ENCODE measurements at regions not wholly inside any gene's neighbourhood (a gene's known extent, or its start where the extent isn't known, plus 50 kb on each side); places are given as distances from the start of the nearest gene placed in this dataset.

DNA sequence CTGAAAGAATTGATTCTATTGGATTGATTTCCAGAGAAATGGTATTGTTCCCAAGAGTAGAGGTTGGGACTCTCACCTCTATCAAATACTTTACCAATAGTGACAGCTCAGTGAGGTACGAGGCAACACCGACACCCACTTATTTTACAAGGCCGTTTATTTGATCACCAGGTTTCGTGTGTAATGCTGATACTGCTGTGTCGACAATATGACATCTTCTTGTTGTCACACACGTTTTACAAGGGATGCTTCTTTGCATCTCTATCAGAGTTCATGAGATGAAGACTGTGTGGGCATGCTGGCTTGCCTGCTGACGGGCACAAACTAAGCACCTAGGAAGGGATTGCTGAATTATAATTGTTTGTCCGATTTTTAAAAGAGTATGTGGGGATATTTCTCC lies 217.8 kb upstream of the EGLN3 start:
- TF ChIP-seq, protein P1, sequence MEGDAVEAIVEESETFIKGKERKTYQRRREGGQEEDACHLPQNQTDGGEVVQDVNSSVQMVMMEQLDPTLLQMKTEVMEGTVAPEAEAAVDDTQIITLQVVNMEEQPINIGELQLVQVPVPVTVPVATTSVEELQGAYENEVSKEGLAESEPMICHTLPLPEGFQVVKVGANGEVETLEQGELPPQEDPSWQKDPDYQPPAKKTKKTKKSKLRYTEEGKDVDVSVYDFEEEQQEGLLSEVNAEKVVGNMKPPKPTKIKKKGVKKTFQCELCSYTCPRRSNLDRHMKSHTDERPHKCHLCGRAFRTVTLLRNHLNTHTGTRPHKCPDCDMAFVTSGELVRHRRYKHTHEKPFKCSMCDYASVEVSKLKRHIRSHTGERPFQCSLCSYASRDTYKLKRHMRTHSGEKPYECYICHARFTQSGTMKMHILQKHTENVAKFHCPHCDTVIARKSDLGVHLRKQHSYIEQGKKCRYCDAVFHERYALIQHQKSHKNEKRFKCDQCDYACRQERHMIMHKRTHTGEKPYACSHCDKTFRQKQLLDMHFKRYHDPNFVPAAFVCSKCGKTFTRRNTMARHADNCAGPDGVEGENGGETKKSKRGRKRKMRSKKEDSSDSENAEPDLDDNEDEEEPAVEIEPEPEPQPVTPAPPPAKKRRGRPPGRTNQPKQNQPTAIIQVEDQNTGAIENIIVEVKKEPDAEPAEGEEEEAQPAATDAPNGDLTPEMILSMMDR (IDR thresholded peaks at IDR 0.05), result no peak
- TF ChIP-seq POLR2A (IDR thresholded peaks at IDR 0.05), result no peak
